ENCODE measurements at regions not wholly inside any gene's neighbourhood (a gene's known extent, or its start where the extent isn't known, plus 50 kb on each side); places are given as distances from the start of the nearest gene placed in this dataset.

DNA sequence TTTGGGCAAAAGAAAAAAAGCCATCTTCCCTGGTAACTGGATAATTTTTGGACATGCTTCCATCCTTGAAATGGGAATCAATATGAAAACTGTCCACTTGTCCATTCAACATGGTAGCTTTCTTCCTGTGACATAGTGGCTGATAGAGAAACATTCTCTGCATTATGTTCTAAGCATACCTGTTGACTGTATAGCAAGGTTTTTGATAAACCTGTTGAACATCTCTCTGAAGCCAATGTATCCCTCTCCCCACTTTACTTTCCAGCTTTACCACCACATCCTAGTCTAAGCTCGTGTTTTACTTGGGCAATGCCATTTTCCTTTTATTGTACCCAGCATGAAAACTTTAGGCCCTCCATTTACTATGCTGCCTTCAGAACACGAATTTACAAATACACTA is 630.1 kb downstream of the TOX3 start:
- TF ChIP-seq POLR2A (IDR thresholded peaks at IDR 0.05; ENCODE audit: low read depth, low read length) (no peak), CEBPB (IDR thresholded peaks at IDR 0.05; ENCODE audit: low read depth, low read length) (no peak), MAFK (IDR thresholded peaks at IDR 0.05; ENCODE audit: low read depth, low read length) (no peak), FOS (IDR thresholded peaks at IDR 0.05; ENCODE audit: low read depth, low read length) (no peak), USF2 (IDR thresholded peaks at IDR 0.05; ENCODE audit: low read depth, low read length) (no peak), CHD1 (IDR thresholded peaks at IDR 0.05; ENCODE audit: low read depth, low read length) (no peak), RAD21 (IDR thresholded peaks at IDR 0.05; ENCODE audit: low read length) (no peak), SMC3 (IDR thresholded peaks at IDR 0.05; ENCODE audit: low read depth, low read length) (no peak)
- TF ChIP-seq, protein P1, sequence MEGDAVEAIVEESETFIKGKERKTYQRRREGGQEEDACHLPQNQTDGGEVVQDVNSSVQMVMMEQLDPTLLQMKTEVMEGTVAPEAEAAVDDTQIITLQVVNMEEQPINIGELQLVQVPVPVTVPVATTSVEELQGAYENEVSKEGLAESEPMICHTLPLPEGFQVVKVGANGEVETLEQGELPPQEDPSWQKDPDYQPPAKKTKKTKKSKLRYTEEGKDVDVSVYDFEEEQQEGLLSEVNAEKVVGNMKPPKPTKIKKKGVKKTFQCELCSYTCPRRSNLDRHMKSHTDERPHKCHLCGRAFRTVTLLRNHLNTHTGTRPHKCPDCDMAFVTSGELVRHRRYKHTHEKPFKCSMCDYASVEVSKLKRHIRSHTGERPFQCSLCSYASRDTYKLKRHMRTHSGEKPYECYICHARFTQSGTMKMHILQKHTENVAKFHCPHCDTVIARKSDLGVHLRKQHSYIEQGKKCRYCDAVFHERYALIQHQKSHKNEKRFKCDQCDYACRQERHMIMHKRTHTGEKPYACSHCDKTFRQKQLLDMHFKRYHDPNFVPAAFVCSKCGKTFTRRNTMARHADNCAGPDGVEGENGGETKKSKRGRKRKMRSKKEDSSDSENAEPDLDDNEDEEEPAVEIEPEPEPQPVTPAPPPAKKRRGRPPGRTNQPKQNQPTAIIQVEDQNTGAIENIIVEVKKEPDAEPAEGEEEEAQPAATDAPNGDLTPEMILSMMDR (conservative IDR thresholded peaks at IDR 0.05; ENCODE audit: low read depth, low read length), result no peak

All from IMR-90 (cell line).